Hematopoietic multipotent progenitor cell (in vitro differentiated cells): ENCODE measurements at regions not wholly inside any gene's neighbourhood (a gene's known extent, or its start where the extent isn't known, plus 50 kb on each side); places are given as distances from the start of the nearest gene placed in this dataset.
A peak's percentile ranks its signal among the peaks of the same experiment; 100 is the strongest.

ENCODE experiments used
- DNase-seq, 3 donors: peaks; one replicate each; pipeline ENCODE4 v3.0.0-alpha.2; 2011 to 2015; ENCODE audit warnings: low read depth in 2 of 3, low spot score in 2 of 3

DNA sequence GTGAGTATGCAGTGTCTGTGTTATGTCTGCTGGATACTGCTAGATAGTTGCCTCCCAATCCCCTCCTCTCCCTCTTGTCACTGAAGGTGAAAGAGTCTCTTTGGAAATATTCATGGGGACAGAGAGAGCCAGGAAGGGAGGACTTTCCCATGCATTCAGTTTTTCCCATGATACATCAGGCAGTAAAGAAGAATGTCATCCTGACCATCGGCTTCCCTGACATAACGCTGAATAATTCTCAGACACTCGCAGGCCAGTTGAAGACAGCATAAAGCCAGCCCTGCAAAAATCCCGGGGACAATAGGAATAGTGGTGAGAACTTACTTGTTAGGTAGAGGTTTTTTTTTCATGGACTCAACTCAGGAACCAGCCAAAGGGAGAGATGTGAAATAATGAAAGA lies 58.1 kb downstream of the KLF4 start:
- DNase-seq, result no peak

DNA sequence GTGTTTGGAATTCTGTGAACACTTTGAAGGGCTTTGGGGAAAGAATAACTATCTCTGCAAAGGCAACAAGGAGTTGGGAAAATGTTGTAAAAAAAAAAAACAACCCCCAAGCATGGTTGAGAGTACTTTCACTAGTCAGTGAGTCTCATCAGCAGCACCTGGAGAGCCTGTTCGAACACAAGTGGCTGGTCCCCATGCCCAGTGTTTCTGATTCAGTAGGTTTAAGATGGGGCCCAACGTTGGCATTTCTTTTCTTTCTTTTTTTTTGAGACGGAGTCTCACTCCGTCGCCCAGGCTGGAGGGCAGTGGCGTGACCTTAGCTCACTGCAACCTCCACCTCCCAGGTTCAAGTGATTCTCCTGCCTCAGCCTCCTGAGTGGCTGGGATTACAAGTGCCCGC lies 59.5 kb downstream of the KLF4 start:
- DNase-seq, result no peak

DNA sequence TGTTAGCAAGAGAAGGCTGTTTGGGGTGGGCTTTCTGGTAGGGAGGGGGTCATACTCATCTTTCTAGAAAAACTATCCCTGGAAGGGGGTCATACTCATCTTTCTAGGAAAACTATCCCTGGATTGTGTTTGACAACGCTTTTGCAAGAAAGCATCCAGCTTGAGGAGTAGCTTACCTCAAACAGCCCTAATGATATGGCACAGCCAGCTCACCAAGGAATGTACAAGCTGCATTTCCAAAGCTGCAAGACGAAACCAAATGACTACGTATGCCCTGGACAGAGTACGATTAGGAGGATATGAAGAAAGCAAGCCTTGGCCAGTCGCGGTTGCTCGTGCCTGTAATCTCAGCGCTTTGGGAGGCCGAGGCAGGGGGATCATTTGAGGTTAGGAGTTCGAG lies 63.4 kb downstream of the KLF4 start:
- no peak for DNase-seq

DNA sequence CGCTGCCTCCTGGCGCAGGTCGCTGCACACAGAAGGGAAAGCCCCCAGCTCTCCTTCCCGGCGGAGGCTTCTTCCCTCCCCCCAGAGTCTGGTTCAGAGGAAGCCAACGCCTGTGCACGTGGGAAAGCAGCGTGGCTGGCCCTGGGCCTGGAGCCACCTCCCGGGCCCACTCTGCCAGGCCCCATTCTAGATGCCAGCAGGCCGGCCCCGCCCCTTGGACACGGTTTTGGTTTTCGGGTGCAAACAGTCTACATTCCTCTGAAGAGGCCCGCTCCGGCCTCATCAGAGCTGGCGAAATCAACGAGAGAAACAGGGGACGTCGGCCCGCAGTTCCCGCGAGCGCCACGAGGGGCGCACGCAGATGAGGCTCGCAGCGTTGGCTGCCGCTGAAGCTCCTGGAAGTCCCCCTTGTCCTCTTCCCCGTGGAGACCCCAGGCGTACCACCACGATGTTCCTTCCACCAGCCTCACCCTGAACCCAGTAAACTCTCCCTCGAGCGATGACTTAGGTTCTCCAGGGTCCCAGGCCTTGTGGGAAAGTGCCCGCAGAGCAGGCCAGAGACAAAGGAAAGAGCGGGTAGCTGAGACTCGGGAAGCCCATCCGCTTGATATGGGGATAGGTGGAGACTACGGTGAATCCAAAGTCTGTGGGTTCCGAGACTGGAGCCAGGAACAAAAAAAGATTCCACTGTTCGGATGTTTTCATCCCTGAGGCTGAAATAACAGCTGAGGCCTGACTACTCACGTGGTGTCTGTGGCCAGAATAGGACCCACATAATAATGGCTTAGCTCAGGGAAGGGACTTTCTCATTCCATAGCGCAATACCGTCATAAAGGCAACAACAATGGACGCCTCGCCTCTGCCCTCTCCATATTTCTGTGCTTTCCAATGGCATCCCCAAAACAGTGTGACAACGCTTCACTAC lies 64.2 kb downstream of the KLF4 start:
- DNase-seq, result peak in 2 of 3 donors; percentile 66 to 74

DNA sequence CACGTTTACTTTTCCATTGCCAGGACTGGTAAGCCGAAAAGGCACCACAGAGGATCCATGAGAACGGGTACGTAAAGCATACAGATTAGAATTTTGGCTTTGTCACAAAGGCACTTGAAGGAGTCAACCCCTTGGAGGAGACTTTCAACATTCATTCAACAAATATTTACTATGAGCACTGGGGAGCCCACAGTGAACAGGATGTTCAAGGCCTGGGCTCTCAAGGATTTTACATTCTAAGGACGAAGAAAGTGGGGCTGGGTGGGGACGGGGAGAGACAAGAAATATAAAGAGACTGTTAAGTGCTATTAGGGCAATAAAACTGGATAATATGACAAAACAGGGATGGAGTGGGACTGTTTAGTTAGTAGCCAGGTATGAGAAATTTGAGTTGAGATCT lies 66.0 kb downstream of the KLF4 start:
- DNase-seq, result no peak

DNA sequence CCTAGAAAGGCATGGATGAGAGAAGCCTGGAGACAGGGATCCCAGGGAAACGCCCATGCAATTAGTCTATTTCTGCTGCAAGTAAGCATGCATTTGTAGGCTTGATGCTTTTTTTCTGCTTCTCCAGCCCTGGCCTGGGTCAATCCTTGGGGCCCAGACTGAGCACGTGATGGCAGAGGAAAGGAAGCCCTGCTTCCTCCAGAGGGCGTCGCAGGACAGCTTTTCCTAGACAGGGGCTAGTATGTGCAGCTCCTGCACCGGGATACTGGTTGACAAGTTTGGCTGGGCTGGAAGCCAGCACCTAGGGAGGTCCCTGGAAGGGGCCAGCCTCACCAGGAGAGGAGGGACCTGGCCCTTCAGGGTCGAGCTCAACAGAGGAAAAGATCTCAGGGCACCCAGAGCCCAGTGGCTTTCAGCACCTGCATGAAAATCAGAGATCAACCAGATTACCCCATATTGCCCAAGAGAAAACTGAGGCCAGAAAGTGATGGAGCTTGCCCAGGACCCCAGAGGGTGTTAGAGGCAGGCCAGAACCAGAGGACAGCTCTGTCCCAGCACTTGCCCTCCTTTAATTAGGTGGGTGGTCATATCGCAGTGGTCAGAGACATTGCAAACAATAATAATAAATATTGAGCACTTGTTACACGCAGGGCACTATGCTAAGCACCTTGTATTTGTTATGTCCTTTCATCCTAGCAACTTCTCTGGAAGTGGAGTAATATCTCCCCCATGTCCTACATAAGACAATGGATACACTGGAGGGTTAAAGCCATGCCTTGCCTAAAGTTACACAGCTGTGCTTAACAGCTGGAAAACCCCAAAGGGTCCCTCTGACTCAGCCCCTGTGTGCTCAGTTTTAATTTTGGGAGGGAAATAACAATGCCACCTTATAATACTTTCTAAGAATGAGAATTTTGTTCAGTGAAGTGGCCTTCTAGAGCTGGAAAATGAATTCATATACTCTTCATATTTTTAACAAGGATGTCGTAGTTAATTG lies 67.1 kb downstream of the KLF4 start:
- DNase-seq, result peak in 2 of 3 donors; percentile 54 to 75

DNA sequence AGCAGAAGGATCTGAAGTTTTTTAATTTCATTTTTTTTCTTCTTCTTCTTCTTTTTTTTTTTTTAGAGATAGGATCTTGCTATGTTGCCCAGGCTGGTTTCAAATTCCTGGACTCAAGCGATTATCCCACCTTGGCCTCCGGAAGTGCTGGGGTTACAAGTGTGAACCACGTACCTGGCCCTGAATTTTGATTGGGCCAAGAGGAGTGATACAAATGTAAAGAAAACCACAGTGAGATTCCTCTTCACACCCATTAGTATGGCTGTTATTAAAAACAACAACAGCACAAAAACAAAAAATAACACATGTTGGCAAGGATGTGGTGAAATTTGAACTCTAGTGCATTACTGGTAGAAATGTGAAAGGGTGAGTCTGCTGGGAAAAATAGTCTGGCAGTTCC lies 79.1 kb downstream of the KLF4 start:
- DNase-seq, result no peak

DNA sequence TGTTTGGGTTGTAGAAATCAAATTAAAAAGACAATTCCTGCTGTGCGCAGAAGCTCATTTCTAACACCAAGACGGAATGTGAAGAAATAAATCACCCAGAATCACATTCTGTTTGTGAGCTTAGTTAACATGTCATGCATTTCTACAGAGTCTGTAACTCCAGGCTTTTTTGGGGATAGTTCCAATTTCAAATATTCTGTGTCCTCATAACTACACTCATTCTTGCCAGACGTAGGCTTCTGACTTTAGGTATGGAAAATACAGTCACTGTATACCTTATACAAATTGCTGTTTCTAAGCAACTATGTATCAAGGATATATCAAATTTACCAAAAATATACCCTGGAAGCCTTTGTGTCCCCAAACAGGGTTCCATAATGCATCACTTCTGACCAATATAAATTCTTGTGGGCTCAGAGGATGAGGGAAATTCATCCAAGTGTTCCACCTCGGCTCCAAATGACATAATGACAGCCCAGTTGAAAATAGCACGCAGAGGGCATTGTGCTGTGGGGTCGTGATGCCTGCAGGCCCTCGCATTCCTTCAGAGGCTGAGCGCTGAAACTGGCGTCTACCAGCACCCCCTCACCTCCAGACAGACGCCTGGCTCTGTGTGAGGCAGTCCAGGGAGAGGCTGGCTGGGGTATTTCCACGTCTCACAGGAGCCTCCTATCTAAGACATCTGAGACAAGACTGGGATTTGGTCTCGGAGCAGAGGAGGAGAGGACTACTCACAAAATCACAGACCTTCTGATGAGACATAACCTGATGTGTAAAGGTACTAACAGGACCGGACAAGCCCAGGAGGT lies 79.8 kb downstream of the KLF4 start:
- no peak for DNase-seq

DNA sequence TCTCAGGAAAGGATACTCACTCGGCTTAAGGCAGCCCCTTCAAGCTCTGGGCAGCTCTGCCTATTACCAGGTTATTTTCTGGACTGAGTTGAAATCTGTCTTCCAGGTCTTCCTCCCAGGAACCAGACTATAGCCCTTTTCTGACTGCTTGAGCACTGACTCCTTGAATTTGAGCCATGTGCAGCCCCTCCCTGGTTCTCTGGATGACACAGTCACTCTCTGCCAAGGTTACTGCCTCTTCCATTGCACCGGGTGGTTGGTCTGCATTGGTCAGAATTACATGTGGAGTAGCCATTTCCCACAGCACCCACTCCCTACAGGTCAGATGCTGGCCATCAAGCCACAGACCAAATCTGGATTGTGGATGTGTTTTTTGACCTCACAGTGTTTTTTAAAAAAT lies 81.9 kb downstream of the KLF4 start:
- no peak for DNase-seq

DNA sequence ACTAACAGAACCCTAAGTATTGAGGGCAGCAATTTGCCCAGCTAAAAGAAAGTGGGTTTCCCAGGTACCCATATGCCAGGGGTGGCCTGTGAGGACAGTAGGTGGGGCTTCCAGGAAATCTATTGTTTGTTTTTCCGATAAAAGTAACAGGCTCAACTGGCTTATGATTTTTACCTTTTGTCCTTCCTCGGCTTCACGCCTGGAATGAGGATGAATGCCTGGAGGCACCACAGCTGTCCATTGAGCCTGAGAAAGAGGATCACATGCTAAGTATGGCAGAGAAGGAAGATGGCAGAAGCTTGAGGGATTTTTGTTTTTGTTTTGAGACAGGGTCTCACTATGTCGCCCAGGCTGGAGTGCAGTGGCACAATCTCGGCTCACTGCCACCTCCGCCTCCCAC lies 84.1 kb downstream of the KLF4 start:
- no peak for DNase-seq

DNA sequence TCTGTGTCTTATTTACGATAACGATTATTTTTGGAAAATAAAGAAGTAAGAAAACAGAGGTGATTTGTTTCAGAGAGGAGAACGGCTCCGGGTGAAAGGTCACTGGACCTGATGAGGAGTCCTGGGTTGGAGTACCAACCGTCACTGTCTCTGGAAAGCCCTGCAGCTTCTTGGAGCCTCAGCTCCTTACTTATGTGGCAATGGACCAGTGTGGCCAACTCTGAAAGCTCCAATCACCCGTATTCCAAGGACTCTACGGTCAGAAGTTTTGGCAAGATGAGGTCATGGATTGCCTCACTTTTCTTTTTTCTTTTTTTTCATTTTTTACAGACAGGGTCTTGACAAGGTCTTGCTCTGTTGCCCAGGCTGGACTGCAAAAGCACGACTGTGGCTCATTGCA lies 84.8 kb downstream of the KLF4 start:
- DNase-seq, result no peak

DNA sequence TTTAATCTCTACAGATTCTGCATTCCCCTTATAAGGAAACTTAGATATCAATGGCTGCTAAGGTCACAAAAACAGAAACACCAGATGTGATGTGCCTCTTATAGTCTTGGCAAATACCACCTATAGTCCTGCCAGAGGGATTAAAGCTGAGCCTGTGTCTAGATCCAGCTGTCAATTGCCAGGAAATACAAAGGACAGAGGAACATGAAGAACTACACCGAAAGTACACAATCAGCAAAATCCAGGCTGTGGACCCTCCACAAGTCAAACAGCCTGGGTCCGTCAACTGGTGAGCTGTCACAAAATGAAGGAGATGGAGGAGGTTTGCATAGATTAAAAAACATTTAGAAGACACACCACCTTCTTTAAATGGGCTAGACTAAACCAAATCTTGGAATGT lies 85.4 kb downstream of the KLF4 start:
- no peak for DNase-seq

DNA sequence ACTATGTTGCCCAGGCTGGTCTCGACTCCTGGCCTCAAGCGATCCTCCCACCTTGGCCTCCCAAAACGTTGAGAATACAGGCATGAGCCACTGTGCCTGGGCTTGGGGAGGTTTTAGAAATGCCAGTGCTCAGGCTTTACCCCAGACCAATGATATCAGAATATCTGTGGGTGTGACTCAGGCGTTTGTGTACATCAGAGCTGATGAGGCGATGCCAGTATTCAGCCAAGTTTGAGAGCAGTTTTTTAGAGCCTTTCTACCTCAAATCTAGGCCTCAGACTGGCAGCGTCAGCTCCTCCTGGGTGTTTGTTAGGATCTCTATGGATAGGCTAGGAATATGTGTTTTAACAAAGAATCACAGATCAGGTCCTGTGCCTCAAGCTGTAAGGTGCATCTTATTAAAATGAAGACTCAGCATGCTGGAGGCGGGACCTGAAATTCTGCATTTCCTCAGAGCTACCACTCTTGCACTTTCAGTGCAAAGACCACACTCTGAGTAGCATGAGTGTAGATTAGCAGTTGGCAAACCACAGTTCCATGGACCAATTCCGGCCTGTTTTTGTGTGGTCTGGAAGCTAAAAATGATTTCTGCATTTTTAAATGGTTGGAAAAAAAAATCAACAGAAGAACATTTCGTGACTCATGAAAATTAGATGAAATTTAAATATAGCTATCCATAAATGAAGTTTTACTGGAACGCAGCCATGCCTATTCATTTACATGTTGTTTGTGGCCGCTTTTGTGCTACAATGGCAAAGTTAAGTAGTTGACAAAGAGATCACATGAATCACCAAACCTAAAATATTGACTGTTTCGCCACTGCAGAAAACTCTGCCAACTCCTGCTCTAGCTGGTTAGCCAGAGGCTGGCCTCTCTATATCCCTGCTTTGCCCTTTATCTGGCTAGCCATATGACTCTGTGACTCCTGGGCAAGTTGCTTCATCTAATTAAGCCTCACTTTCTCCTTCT lies 92.2 kb downstream of the KLF4 start:
- DNase-seq, result peak in 2 of 3 donors; percentile 53 to 85

DNA sequence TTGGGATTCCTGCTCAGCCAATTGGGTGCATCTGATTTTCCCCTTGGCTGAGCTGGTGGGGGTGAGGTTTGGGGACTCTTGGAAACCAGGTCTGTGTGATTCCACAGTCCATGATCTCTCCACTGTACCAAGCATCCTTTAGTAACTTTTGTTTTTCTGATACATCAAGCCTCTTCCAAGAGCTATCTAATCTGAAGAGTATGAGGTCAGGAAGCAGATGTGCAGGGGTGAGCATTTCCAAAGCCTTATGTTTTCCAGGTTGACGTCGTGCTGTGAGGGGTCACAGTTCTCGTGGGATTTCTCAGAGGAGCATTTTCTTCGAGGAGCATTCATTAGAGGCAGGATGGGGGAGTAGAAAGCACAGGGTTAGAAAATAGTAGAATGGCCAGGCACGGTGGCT lies 95.3 kb downstream of the KLF4 start:
- DNase-seq, result no peak

DNA sequence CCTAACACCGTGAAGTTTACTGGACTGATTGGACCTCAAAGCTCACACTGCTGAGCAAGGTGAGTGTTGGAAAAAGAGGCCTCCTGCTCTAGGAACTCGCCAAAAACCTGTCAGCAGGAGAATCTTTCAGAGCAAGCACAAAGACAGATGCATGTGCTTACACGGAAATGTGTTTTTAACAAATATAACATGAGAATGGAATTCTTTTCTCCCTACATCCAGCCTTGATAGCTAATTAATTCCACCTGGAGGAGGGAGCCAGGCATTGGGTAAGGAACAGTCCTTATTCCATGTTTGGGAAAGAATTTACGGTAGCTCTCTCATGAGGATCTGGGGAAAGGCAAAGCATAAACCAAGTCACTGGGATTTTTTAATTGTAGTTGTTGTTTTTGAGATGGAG lies 98.8 kb downstream of the KLF4 start:
- no peak for DNase-seq

DNA sequence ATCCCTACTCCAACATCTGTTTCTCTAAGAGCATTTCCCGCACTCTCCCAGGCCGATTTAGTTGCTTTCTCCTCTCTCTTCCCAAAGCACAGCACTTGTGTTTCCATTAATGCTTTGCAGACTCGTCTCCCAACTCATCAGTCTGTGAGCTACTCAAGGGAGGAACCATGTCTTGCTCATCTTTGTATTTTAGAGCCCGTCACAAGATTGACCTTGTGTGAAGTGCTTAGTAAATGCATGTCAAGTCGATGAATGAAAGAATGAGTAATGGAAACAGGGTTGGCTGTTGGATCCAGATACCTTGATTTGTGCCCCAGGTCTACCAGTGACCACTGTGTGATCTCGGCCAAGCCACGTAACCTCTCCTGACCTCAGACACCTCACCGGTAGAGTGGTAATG lies 99.3 kb downstream of the KLF4 start:
- no peak for DNase-seq

DNA sequence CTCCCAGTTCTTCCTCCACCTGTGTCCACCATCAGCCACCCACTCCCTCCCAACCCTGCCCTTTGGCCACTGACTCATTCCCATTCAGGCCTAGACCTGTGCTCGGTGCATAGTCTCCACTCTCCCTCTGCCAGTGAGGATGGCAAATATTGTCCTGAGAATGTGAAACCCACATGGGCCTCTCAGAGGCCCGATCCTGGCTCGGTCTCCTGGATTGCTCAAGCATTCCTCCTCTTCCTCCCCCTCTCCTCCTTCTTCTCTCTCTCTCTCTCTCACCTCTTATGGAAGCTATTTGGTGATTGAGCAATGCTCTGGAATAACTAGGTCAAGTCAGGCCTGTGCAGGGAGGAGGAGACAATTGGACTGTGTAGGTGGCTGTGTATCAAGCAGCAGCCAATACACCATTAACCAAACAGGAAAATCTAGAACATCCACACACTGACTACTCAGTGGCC lies 99.9 kb downstream of the KLF4 start:
- DNase-seq, result no peak

DNA sequence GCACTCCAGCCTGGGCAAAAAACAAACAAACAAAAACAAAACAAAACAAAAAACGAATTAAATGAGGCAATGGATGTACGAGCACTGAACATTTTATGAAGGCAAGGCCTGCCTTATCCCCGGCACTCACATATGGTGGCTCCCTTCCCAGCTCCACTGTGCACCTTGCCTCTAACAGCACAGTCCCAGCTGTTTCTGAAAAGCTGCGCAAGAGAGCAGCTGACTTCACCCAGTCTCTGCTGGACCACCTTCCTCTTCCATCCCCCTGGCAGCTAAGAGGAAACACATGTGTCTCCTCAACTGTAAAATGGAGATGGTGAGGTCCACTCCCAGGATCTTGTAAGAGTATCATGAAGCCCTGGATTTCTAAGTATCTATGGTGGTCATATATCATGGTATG lies 100.7 kb downstream of the KLF4 start:
- no peak for DNase-seq

DNA sequence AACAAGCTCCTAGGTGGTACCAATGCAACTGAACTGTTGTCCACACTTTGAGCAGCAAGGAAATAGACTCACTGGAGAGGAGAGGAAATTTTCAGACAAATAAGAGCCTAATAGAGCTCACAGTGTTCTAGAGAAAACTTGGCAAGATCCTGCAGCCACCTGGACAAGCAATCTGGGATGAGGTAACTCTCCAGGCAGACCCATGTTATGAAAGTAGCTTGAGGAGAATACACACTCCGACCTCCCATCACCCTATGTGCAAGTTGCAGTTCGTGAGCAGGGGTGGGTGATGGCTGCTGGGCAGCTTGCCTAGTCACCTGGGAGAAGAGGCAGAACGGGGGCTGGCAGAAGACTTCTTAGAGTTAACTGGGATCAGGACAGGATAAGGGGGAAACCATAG lies 102.2 kb downstream of the KLF4 start:
- no peak for DNase-seq

DNA sequence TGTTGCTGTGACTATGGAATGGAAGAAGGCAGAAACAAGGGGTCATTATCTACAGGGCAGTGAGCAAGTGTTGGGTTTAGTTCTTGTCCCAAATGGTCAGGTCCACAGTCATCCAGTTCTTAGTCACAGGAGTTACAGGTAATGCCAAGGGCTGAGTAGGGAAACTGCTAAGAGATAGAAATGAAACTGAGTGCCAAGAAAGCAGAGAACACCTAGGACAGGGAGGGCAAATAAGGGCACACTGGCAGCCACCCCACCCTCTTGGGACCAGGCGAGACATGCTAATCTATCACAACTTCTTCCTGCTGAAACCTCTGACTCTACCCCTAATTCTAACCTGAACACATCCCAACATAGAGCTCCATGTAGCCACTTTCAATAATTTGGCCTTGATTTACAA lies 103.2 kb downstream of the KLF4 start:
- no peak for DNase-seq
